ACC112 (cell line): ENCODE measurements at regions not wholly inside any gene's neighbourhood (a gene's known extent, or its start where the extent isn't known, plus 50 kb on each side); places are given as distances from the start of the nearest gene placed in this dataset.
A peak's percentile ranks its signal among the peaks of the same experiment; 100 is the strongest.

Experiments used
- H2AFZ ChIP-seq: fragments of 200-600 bp; sonication (generic); one replicate; pipeline ENCODE4 v1.6.0; 2017; ENCODE audit warnings: antibody characterized with exemption, low read length; ENCODE audit not compliant: unreplicated experiment
- H3K27ac ChIP-seq: fragments of 200-600 bp; sonication (generic); 2 replicates; pipeline ENCODE4 v1.5.1; 2014; ENCODE audit warnings: low read depth, mild to moderate bottlenecking, antibody characterized with exemption, low read length, moderate library complexity
- H3K27me3 ChIP-seq: fragments of 200-600 bp; sonication (generic); 2 replicates; pipeline ENCODE4 v1.6.1; 2014; ENCODE audit warnings: mild to moderate bottlenecking, antibody characterized with exemption, low read length, moderate library complexity, mixed read lengths; ENCODE audit not compliant: insufficient read depth
- H3K36me3 ChIP-seq: fragments of 200-600 bp; sonication (generic); 2 replicates; pipeline ENCODE4 v1.6.1; 2016; ENCODE audit warnings: mild to moderate bottlenecking, antibody characterized with exemption, low read length, moderate library complexity, mixed read lengths; ENCODE audit not compliant: insufficient read depth
- H3K4me1 ChIP-seq: fragments of 200-600 bp; sonication (generic); one replicate; pipeline ENCODE4 v1.6.1; 2016; ENCODE audit warnings: low read length, mixed read lengths; ENCODE audit not compliant: insufficient read depth, unreplicated experiment, control insufficient read depth
- H3K4me3 ChIP-seq: fragments of 200-600 bp; sonication (generic); 2 replicates; pipeline ENCODE4 v1.5.1; 2014; ENCODE audit warnings: mild to moderate bottlenecking, low read depth, low read length
- H3K79me2 ChIP-seq: fragments of 200-600 bp; sonication (generic); one replicate; pipeline ENCODE4 v1.6.0; 2016; ENCODE audit warnings: low read length; ENCODE audit not compliant: control insufficient read depth, unreplicated experiment, insufficient read depth

GRCh38 chr12:4171742-4172141, 101.8 kb upstream of the CCND2 start:
- Histone ChIP-seq H3K4me1 (peaks cover 3% of the 10 kb centered on the region), H3K4me3 (no peak overlapping the region), H3K27me3 (peaks cover 15% of the 10 kb centered on the region; the same call in 1 of the 2 replicates), H3K36me3 (no peaks in the 10 kb centered on the region), H2AFZ (no peak overlapping the region), H3K27ac (no peak overlapping the region), H3K79me2 (no peaks in the 10 kb centered on the region)

GRCh38 chr12:4169959-4170358, 103.6 kb upstream of the CCND2 start:
- no peak overlapping the region for H2AFZ ChIP-seq
- no peak overlapping the region for H3K4me3 ChIP-seq
- no peak overlapping the region for H3K27ac ChIP-seq
- no peaks in the 10 kb centered on the region for H3K36me3 ChIP-seq
- no peaks in the 10 kb centered on the region for H3K79me2 ChIP-seq
- H3K4me1 ChIP-seq: peaks cover 3% of the 10 kb centered on the region
- peaks cover 15% of the 10 kb centered on the region; the same call in 1 of the 2 replicates for H3K27me3 ChIP-seq

DNA sequence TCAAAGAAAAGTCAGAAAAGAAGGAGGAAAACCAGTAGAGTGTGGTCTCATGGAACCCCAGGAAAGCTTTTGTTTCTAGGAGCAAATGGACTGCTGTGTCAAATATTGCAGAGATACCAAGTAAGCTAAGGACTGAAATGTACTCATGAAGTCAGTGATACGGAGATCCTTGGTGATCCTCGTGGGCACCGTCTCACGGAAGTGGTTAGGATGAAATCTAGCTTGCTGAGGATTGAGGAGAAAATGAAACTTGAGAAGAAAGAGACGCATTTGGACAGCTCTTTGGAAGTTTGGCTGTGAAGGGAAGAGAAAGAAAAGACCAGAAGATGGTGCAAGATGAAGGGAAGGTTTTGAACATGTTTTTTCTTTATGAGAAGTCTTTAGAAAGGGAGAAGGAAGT, 104.0 kb upstream of the CCND2 start:
- Histone ChIP-seq H3K27me3 (peaks cover 15% of the 10 kb centered on the region; the same call in 1 of the 2 replicates), H3K79me2 (no peaks in the 10 kb centered on the region), H3K4me1 (peaks cover 3% of the 10 kb centered on the region), H3K36me3 (no peaks in the 10 kb centered on the region), H3K27ac (no peak overlapping the region), H2AFZ (no peak overlapping the region), H3K4me3 (no peak overlapping the region)

DNA sequence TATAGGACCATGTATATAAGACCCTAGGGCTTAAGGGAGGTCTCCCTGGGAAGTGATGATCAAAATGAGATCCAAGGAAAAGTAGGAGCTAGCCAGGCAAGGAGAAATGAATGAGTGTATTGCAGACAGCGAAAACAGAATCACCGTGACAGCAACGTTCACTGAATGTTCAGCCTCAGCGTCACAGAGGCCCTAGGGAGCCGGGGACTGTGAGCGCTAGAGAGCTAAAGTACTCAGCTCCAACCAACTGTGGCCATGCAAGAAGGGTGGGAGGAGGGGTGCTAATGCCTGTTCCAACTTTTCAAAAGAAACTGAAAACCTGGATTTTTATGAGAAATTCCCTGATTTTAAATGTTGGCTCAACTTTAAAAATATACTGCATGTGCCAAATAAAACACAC, 105.5 kb upstream of the CCND2 start:
- Histone ChIP-seq H3K79me2 (no peaks in the 10 kb centered on the region), H3K4me1 (peaks cover 3% of the 10 kb centered on the region), H2AFZ (no peak overlapping the region), H3K27me3 (peaks cover 15% of the 10 kb centered on the region; the same call in 1 of the 2 replicates), H3K36me3 (no peaks in the 10 kb centered on the region), H3K27ac (no peak overlapping the region), H3K4me3 (no peak overlapping the region)

GRCh38 chr12:4164559-4165558, 108.7 kb upstream of the CCND2 start:
- H3K36me3 ChIP-seq: no peaks in the 10 kb centered on the region
- no peak overlapping the region for H3K27ac ChIP-seq
- H2AFZ ChIP-seq: peak overlapping the region; percentile 66
- H3K4me3 ChIP-seq: peak overlapping the region; percentile 74
- H3K79me2 ChIP-seq: no peaks in the 10 kb centered on the region
- H3K4me1 ChIP-seq: no peaks in the 10 kb centered on the region
- H3K27me3 ChIP-seq: 0 out of 2 replicates have a peak, but pooled peaks cover 8% of the 10 kb centered on the region

GRCh38 chr12:4164188-4164558, 109.4 kb upstream of the CCND2 start:
- Histone ChIP-seq H3K36me3 (no peaks in the 10 kb centered on the region), H3K4me3 (peak overlapping the region; percentile 74), H2AFZ (no peak overlapping the region), H3K27me3 (0 out of 2 replicates have a peak, but pooled peaks cover 5% of the 10 kb centered on the region), H3K79me2 (no peaks in the 10 kb centered on the region), H3K4me1 (no peaks in the 10 kb centered on the region), H3K27ac (no peak overlapping the region)

DNA sequence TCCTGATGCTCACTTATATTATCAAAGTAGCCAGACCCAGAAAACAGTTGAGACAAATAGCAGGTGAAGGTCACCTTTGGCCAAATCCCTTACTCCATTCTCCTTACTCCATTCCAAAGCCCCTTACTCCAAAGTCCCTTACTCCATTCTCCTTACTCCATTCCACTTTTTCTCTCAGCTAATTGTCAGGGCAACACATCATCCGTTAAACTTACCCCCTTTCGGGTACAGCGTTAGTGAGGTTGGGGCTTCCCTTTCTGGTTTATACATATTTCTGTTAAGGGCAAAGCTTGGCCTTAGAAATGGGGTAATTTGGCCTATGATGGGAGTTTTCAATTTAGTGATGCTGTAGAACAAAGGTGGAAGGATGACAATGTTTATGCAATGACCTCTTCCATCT, 111.8 kb upstream of the CCND2 start:
- no peak overlapping the region for H3K4me3 ChIP-seq
- no peaks in the 10 kb centered on the region for H3K36me3 ChIP-seq

GRCh38 chr12:4160314-4161040, 113.1 kb upstream of the CCND2 start:
- Histone ChIP-seq H3K79me2 (no peaks in the 10 kb centered on the region), H3K4me3 (no peak overlapping the region), H3K36me3 (no peaks in the 10 kb centered on the region), H3K4me1 (no peaks in the 10 kb centered on the region), H2AFZ (no peak overlapping the region), H3K27me3 (0 out of 2 replicates have a peak, but pooled peaks cover 5% of the 10 kb centered on the region), H3K27ac (no peak overlapping the region)

More for the DNA sequence above, 111.8 kb upstream of the CCND2 start:
- H3K79me2 ChIP-seq: no peaks in the 10 kb centered on the region
- H3K4me1 ChIP-seq: no peaks in the 10 kb centered on the region
- no peak overlapping the region for H3K27ac ChIP-seq
- 0 out of 2 replicates have a peak, but pooled peaks cover 5% of the 10 kb centered on the region for H3K27me3 ChIP-seq
- H2AFZ ChIP-seq: no peak overlapping the region

- peaks cover 10% of the 10 kb centered on the region; the same call in 1 of the 2 replicates for H3K27me3 ChIP-seq
- H3K36me3 ChIP-seq: no peaks in the 10 kb centered on the region
- H3K4me1 ChIP-seq: no peaks in the 10 kb centered on the region
- no peak overlapping the region for H3K4me3 ChIP-seq
- H3K79me2 ChIP-seq: no peaks in the 10 kb centered on the region
- no peak overlapping the region for H2AFZ ChIP-seq
- H3K27ac ChIP-seq: no peak overlapping the region
Observed at GRCh38 chr12:4159851-4160250, 113.7 kb upstream of the CCND2 start.

- H3K27me3 ChIP-seq: peaks cover 11% of the 10 kb centered on the region; the same call in 1 of the 2 replicates
Observed at GRCh38 chr12:4158306-4158705, 115.3 kb upstream of the CCND2 start.

More at GRCh38 chr12:4158306-4158705, 115.3 kb upstream of the CCND2 start:
- H3K4me3 ChIP-seq: no peak overlapping the region
- H3K79me2 ChIP-seq: no peaks in the 10 kb centered on the region
- H2AFZ ChIP-seq: no peak overlapping the region
- H3K27ac ChIP-seq: no peak overlapping the region
- H3K4me1 ChIP-seq: no peaks in the 10 kb centered on the region
- H3K36me3 ChIP-seq: no peaks in the 10 kb centered on the region
